K562 (cell line): ENCODE measurements at regions not wholly inside any gene's neighbourhood (a gene's known extent, or its start where the extent isn't known, plus 50 kb on each side); places are given as distances from the start of the nearest gene placed in this dataset.

Experiments
- ATAC-seq: fragments of 200-7000 bp; cut with Tn5 transposase; 3 replicates; pipeline ENCODE4 v1.9.1; 2020; ENCODE audit warnings: moderate library complexity
- BruUV-seq: library from RNA; stranded (reverse); fragments of 400-500 nt; replicated peaks from 2 replicates; lab custom pipeline; 2021; lab: Mats Ljungman, UMichigan
- CTCF ChIA-PET: fragments of 300-600 bp; formaldehyde crosslinking; extraction: SDS; loops from one replicate; lab custom pipeline; 2021; ENCODE audit warnings: low intra/inter-chr PET ratio; lab: Yijun Ruan, JAX
- POLR2A ChIA-PET: fragments of 300-600, 350-650 bp; sonication (Branson Sonifier 250); formaldehyde crosslinking; extraction: SDS; loops from one replicate; lab custom pipeline; 2021; ENCODE audit warnings: antibody characterized with exemption, inconsistent platforms; lab: Yijun Ruan, JAX
- DNase-seq, 4 experiments: peaks; one replicate each; pipeline versions ENCODE4 v3.0.0 to v3.0.0-alpha.2; 2011 to 2018; ENCODE audit warnings: low spot score in 3 of 4, mixed read lengths in 3 of 4; ENCODE audit errors: extremely low read depth in 1 of 4
- FAIRE-seq: peaks from 2 replicates; lab custom pipeline; 2011; peaks lifted over from hg19 to GRCh38; lab: Jason Lieb, UNC
- H2AFZ ChIP-seq: 2 replicates; pipeline ENCODE4 v1.6.0; 2011; ENCODE audit warnings: low read depth, low read length, control low read depth, inconsistent platforms
- H3K27ac ChIP-seq: fragments of 200-600 bp; 3 replicates; pipeline ENCODE4 v1.8.0; 2011; ENCODE audit warnings: low read depth, mild to moderate bottlenecking, control low read depth, inconsistent platforms, low read length, moderate library complexity, mixed read lengths; ENCODE audit errors: extremely low read depth
- H3K27me3 ChIP-seq, 2 experiments: fragments of 300-600 bp in 1 of 2; 2 replicates in 1 of 2; 3 replicates in 1 of 2; pipeline versions ENCODE4 v1.6.0 to v1.8.0; 2011; ENCODE audit warnings: inconsistent platforms in 2 of 2, low read length in 2 of 2, mild to moderate bottlenecking in 1 of 2, mixed read lengths in 1 of 2, moderate library complexity in 1 of 2; ENCODE audit not compliant: control insufficient read depth in 2 of 2, insufficient read depth in 2 of 2
- H3K36me3 ChIP-seq: fragments of 300-600 bp; 3 replicates; pipeline ENCODE4 v1.8.0; 2011; ENCODE audit warnings: mild to moderate bottlenecking, low read length, inconsistent platforms; ENCODE audit not compliant: control insufficient read depth, insufficient read depth
- H3K4me1 ChIP-seq, 2 experiments: fragments of 200-600 bp in 1 of 2; replicated peaks in 1 of 2; 2 replicates in 1 of 2; 3 replicates in 1 of 2; pipeline versions ENCODE4 v1.5.1 to v1.8.0; 2011; ENCODE audit warnings: inconsistent platforms in 2 of 2, low read length in 2 of 2, mild to moderate bottlenecking in 1 of 2, mixed read lengths in 1 of 2, moderate library complexity in 1 of 2; ENCODE audit not compliant: control insufficient read depth in 2 of 2, insufficient read depth in 2 of 2
- H3K4me2 ChIP-seq: 2 replicates; pipeline ENCODE4 v1.6.1; 2011; ENCODE audit warnings: low read length, control low read depth, inconsistent platforms, mixed read lengths; ENCODE audit not compliant: insufficient read depth
- H3K4me3 ChIP-seq: fragments of 200-600 bp; sonication (generic), shearing (Covaris generic); 2 replicates; pipeline ENCODE4 v1.5.1; 2016; ENCODE audit warnings: control low read depth, inconsistent platforms
- H3K79me2 ChIP-seq: fragments of 200-600 bp; 3 replicates; pipeline ENCODE4 v1.8.0; 2011; ENCODE audit warnings: low read length, inconsistent platforms; ENCODE audit not compliant: control insufficient read depth, insufficient read depth
- H3K9ac ChIP-seq, 2 experiments: 2 replicates each; pipeline versions ENCODE4 v1.6.0 to v1.6.1; 2011; ENCODE audit warnings: low read depth in 2 of 2, low read length in 2 of 2, control low read depth in 1 of 2, inconsistent platforms in 1 of 2, mild to moderate bottlenecking in 1 of 2, mixed read lengths in 1 of 2; ENCODE audit not compliant: insufficient read depth in 1 of 2
- H3K9me1 ChIP-seq: one replicate; pipeline ENCODE4 v1.6.0; 2011; ENCODE audit warnings: inconsistent platforms, mild to moderate bottlenecking, low read length, moderate library complexity; ENCODE audit not compliant: control insufficient read depth, insufficient read depth
- H3K9me3 ChIP-seq: replicated peaks from 2 replicates; pipeline ENCODE4 v1.5.1; 2011; ENCODE audit warnings: low read depth, low read length, inconsistent platforms; ENCODE audit not compliant: control insufficient read depth, insufficient read depth
- H4K20me1 ChIP-seq: replicated peaks from 2 replicates; pipeline ENCODE4 v1.6.1; 2011; ENCODE audit warnings: low read length, inconsistent platforms, mixed read lengths; ENCODE audit not compliant: control insufficient read depth, insufficient read depth
- ADNP ChIP-seq: fragments of 200-800 bp; sonication (Bioruptor generic); IDR thresholded peaks from 2 replicates; pipeline ENCODE4 v1.6.1; 2016; ENCODE audit warnings: missing genetic modification characterization, missing compliant biosample characterization
- ATF7 ChIP-seq: fragments of 450-650 bp; IDR thresholded peaks from 2 replicates; pipeline ENCODE4 v1.7.1; 2014; ENCODE audit warnings: mild to moderate bottlenecking, moderate library complexity
- KDM5B ChIP-seq: fragments of 200-600 bp; sonication (generic); IDR thresholded peaks from 2 replicates; pipeline ENCODE4 v1.6.1; 2012; ENCODE audit warnings: low read depth, mild to moderate bottlenecking, moderate library complexity, low read length, control low read depth, inconsistent platforms; ENCODE audit not compliant: insufficient replicate concordance
- MEF2D ChIP-seq: conservative IDR thresholded peaks from 2 replicates; pipeline ENCODE4 v1.6.1; 2016; ENCODE audit warnings: low read depth, missing genetic modification characterization, missing compliant biosample characterization
- MYC ChIP-seq, 2 experiments: fragments of 250-450 bp in 1 of 2; sonication (Bioruptor Pico) in 1 of 2; IDR thresholded peaks; 2 replicates each; pipeline versions ENCODE4 v1.5.1 to v1.6.1; 2012 to 2021; ENCODE audit warnings: low read depth in 2 of 2, borderline replicate concordance in 1 of 2, improper control_type of control experiment in 1 of 2, low read length in 1 of 2, mild to moderate bottlenecking in 1 of 2, moderate library complexity in 1 of 2
- NFATC3 ChIP-seq: fragments of 450-650 bp; IDR thresholded peaks from 2 replicates; pipeline ENCODE4 v1.6.1; 2017; ENCODE audit warnings: mild to moderate bottlenecking
- SLC30A9 ChIP-seq: fragments of 250-450 bp; sonication (Bioruptor Pico); IDR thresholded peaks from 2 replicates; pipeline ENCODE4 v1.8.0; 2022; ENCODE audit warnings: mild to moderate bottlenecking, moderate library complexity
- SMAD3 ChIP-seq: fragments of 450-650 bp; formaldehyde crosslinking; conservative IDR thresholded peaks from 2 replicates; pipeline ENCODE4 v1.4.0; 2020; ENCODE audit warnings: mild to moderate bottlenecking
- TARDBP ChIP-seq: fragments of 450-650 bp; IDR thresholded peaks from 2 replicates; pipeline ENCODE4 v1.6.1; 2016
- ZBTB1 ChIP-seq: sonication (generic); formaldehyde crosslinking; IDR thresholded peaks from 2 replicates; pipeline ENCODE4 v1.8.1; 2023; ENCODE audit warnings: missing genetic modification reagents, low read depth, mild to moderate bottlenecking, borderline replicate concordance
- ZNF436 ChIP-seq: fragments of 250-450, 450-650 bp; sonication (Bioruptor Pico); formaldehyde crosslinking; IDR thresholded peaks from 2 replicates; pipeline ENCODE4 v1.7.0; 2020; ENCODE audit warnings: mild to moderate bottlenecking
- in situ Hi-C: fragments of 300-500 bp; cut with MboI; formaldehyde crosslinking; loops from 4 replicates; pipeline ENCODE4 v1.15.0; 2018; ENCODE audit warnings: inconsistent platforms, mixed read lengths
- intact Hi-C: fragments of 100-400 bp; cut with micrococcal nuclease; formaldehyde crosslinking; loops from 2 replicates; pipeline ENCODE4 v1.14.2; 2022
- TF ChIP-seq, protein P1 (sequence below): fragments of 250-450 bp; sonication (Bioruptor Pico); IDR thresholded peaks from 2 replicates; pipeline ENCODE4 v1.5.0; 2020; ENCODE audit warnings: mild to moderate bottlenecking, borderline replicate concordance
- TF ChIP-seq, protein P2 (sequence below): sonication (generic); formaldehyde crosslinking; IDR thresholded peaks from 2 replicates; pipeline ENCODE4 v1.8.0; 2022; ENCODE audit warnings: missing genetic modification reagents, mild to moderate bottlenecking, borderline replicate concordance
- TF ChIP-seq, protein P3 (sequence below): fragments of 450-650 bp; IDR thresholded peaks from one replicate; pipeline ENCODE4 v1.6.1; 2018; ENCODE audit warnings: mild to moderate bottlenecking, moderate library complexity; ENCODE audit not compliant: partially characterized antibody
- TF ChIP-seq, protein P4 (sequence below): fragments of 450-650 bp; formaldehyde crosslinking; IDR thresholded peaks from 2 replicates; pipeline ENCODE4 v1.4.0; 2020; ENCODE audit warnings: mild to moderate bottlenecking, mixed read lengths

DNA sequence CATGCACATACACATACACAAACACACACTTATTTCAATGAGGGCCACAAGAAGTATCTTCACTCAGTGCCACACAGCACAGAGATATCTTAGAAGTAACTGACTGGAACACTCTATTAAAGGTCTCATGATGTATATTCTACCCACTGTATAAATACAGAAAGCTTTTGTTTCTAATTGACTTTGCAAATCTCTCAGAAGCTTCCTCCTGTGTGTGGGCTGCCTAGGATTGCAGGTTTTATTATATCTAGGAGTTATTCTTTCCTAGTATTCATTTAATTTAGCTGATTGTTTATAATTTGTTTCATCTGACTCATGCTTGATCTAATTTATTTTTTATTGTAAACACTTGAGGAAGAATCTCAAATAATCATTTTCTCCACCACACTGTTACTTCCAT, 262.4 kb upstream of the ACTBL2 start (continued):
- TF ChIP-seq, protein P1, sequence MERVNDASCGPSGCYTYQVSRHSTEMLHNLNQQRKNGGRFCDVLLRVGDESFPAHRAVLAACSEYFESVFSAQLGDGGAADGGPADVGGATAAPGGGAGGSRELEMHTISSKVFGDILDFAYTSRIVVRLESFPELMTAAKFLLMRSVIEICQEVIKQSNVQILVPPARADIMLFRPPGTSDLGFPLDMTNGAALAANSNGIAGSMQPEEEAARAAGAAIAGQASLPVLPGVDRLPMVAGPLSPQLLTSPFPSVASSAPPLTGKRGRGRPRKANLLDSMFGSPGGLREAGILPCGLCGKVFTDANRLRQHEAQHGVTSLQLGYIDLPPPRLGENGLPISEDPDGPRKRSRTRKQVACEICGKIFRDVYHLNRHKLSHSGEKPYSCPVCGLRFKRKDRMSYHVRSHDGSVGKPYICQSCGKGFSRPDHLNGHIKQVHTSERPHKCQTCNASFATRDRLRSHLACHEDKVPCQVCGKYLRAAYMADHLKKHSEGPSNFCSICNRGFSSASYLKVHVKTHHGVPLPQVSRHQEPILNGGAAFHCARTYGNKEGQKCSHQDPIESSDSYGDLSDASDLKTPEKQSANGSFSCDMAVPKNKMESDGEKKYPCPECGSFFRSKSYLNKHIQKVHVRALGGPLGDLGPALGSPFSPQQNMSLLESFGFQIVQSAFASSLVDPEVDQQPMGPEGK (CRISPR knock-in tag) = no peak
- TF ChIP-seq SMAD3 = no peak
- TF ChIP-seq, all 486 proteins: peak for 0

DNA sequence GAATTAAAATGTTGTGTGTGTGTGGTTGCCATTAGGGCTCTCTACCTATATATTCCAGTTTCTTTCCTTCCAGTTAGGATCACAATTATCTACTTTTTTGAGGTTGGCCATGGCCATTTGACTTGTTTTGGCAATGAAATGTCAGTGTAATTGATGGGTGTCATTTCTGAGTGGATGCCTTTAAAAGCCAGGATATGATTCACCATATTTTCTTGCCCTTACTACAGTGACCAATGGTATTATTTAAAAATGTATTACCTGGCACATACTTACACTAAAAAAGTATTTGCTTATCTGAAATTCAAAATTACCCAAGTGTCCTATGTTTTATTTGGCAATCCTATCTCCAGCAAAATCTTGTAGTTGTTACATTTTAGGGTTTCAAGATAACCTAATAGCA, 258.7 kb upstream of the ACTBL2 start:
- no peak overlapping the region for H2AFZ ChIP-seq
- H3K79me2 ChIP-seq = no peaks in the 10 kb centered on the region
- H3K4me1 ChIP-seq = no peaks in the 10 kb centered on the region
- no peaks in the 10 kb centered on the region for H3K27me3 ChIP-seq
- no peak overlapping the region for H3K4me2 ChIP-seq
- H3K9ac ChIP-seq = no peak overlapping the region
- intact Hi-C loops (no loop called here), in situ Hi-C loops (no loop called here)
- no peak for FAIRE-seq
- H3K9me1 ChIP-seq = no peaks in the 10 kb centered on the region
- no TSS peak for BruUV-seq
- no peak overlapping the region for H3K27ac ChIP-seq
- CTCF ChIA-PET = no interaction called here
- ATAC-seq = no peak
- DNase-seq = no peak
- H4K20me1 ChIP-seq = no peaks in the 10 kb centered on the region
- no peak overlapping the region for H3K4me3 ChIP-seq
- no peaks in the 10 kb centered on the region for H3K9me3 ChIP-seq
- POLR2A ChIA-PET = no interaction called here
- no peaks in the 10 kb centered on the region for H3K36me3 ChIP-seq
- TF ChIP-seq MYC (IDR thresholded peaks at IDR 0.05; ENCODE audit: low read depth, low read length) (no peak), MYC (CRISPR knock-in tag; IDR thresholded peaks at IDR 0.05; ENCODE audit: borderline replicate concordance, low read depth) (no peak), TARDBP (no peak), ADNP (tag) (no peak), ZBTB1 (CRISPR knock-in tag) (no peak), ATF7 (no peak), NFATC3 (no peak), KDM5B (no peak), MEF2D (tag) (no peak), SLC30A9 (CRISPR knock-in tag) (no peak), ZNF436 (CRISPR knock-in tag) (no peak)
- TF ChIP-seq, protein P2, sequence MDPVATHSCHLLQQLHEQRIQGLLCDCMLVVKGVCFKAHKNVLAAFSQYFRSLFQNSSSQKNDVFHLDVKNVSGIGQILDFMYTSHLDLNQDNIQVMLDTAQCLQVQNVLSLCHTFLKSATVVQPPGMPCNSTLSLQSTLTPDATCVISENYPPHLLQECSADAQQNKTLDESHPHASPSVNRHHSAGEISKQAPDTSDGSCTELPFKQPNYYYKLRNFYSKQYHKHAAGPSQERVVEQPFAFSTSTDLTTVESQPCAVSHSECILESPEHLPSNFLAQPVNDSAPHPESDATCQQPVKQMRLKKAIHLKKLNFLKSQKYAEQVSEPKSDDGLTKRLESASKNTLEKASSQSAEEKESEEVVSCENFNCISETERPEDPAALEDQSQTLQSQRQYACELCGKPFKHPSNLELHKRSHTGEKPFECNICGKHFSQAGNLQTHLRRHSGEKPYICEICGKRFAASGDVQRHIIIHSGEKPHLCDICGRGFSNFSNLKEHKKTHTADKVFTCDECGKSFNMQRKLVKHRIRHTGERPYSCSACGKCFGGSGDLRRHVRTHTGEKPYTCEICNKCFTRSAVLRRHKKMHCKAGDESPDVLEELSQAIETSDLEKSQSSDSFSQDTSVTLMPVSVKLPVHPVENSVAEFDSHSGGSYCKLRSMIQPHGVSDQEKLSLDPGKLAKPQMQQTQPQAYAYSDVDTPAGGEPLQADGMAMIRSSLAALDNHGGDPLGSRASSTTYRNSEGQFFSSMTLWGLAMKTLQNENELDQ = no peak
- TF ChIP-seq, protein P3, sequence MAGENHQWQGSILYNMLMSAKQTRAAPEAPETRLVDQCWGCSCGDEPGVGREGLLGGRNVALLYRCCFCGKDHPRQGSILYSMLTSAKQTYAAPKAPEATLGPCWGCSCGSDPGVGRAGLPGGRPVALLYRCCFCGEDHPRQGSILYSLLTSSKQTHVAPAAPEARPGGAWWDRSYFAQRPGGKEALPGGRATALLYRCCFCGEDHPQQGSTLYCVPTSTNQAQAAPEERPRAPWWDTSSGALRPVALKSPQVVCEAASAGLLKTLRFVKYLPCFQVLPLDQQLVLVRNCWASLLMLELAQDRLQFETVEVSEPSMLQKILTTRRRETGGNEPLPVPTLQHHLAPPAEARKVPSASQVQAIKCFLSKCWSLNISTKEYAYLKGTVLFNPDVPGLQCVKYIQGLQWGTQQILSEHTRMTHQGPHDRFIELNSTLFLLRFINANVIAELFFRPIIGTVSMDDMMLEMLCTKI = no peak
- TF ChIP-seq, protein P4, sequence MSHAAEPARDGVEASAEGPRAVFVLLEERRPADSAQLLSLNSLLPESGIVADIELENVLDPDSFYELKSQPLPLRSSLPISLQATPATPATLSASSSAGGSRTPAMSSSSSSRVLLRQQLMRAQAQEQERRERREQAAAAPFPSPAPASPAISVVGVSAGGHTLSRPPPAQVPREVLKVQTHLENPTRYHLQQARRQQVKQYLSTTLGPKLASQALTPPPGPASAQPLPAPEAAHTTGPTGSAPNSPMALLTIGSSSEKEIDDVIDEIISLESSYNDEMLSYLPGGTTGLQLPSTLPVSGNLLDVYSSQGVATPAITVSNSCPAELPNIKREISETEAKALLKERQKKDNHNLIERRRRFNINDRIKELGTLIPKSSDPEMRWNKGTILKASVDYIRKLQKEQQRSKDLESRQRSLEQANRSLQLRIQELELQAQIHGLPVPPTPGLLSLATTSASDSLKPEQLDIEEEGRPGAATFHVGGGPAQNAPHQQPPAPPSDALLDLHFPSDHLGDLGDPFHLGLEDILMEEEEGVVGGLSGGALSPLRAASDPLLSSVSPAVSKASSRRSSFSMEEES (CRISPR knock-in tag) = no peak
